H9 (cell line): ENCODE measurements at regions not wholly inside any gene's neighbourhood (a gene's known extent, or its start where the extent isn't known, plus 50 kb on each side); places are given as distances from the start of the nearest gene placed in this dataset.

Experiments
- DNase-seq: peaks from one replicate; pipeline ENCODE4 v3.0.0-alpha.2; 2017
- H2AFZ ChIP-seq: one replicate; pipeline ENCODE4 v1.6.1; 2013; ENCODE audit warnings: mild to moderate bottlenecking, low read length, control low read depth, moderate library complexity
- H2AK5ac ChIP-seq: 2 replicates; pipeline ENCODE4 v1.6.1; 2013; ENCODE audit warnings: low read length, control low read depth, mixed read lengths; ENCODE audit not compliant: insufficient read length
- H2BK120ac ChIP-seq: one replicate; pipeline ENCODE4 v1.6.1; 2013; ENCODE audit warnings: low read depth, mild to moderate bottlenecking, low read length, control low read depth, inconsistent platforms; ENCODE audit not compliant: poor library complexity, severe bottlenecking
- H2BK12ac ChIP-seq: 2 replicates; pipeline ENCODE4 v1.6.1; 2013; ENCODE audit warnings: low read length, control low read depth, mixed read lengths, low read depth; ENCODE audit not compliant: insufficient read length
- H2BK15ac ChIP-seq: 2 replicates; pipeline ENCODE4 v1.6.1; 2013; ENCODE audit warnings: low read depth, low read length, control low read depth
- H2BK20ac ChIP-seq: one replicate; pipeline ENCODE4 v1.6.1; 2013; ENCODE audit warnings: low read depth, mild to moderate bottlenecking, low read length, control low read depth, inconsistent platforms; ENCODE audit not compliant: poor library complexity, severe bottlenecking
- H2BK5ac ChIP-seq: 2 replicates; pipeline ENCODE4 v1.6.1; 2013; ENCODE audit warnings: low read length, control low read depth, mixed read lengths; ENCODE audit not compliant: insufficient read length
- H3K14ac ChIP-seq: 2 replicates; pipeline ENCODE4 v1.6.1; 2013; ENCODE audit warnings: low read length, control low read depth; ENCODE audit not compliant: insufficient read depth
- H3K18ac ChIP-seq: 2 replicates; pipeline ENCODE4 v1.6.1; 2013; ENCODE audit warnings: low read depth, mild to moderate bottlenecking, mixed read lengths, low read length, control low read depth; ENCODE audit not compliant: insufficient read length
- H3K23ac ChIP-seq: 2 replicates; pipeline ENCODE4 v1.6.1; 2013; ENCODE audit warnings: low read length, control low read depth, mixed read lengths, low read depth; ENCODE audit not compliant: insufficient read length
- H3K23me2 ChIP-seq: 2 replicates; pipeline ENCODE4 v1.6.1; 2013; ENCODE audit warnings: low read depth, mild to moderate bottlenecking, mixed read lengths, low read length, control low read depth; ENCODE audit not compliant: insufficient read length, poor library complexity, severe bottlenecking
- H3K27ac ChIP-seq: 2 replicates; pipeline ENCODE4 v1.5.1; 2013; ENCODE audit warnings: low read length, control low read depth, mixed read lengths, low read depth; ENCODE audit not compliant: insufficient read length
- H3K27me3 ChIP-seq: 2 replicates; pipeline ENCODE4 v1.6.1; 2013; ENCODE audit warnings: low read length, control low read depth, inconsistent platforms; ENCODE audit not compliant: insufficient read depth
- H3K4ac ChIP-seq: 2 replicates; pipeline ENCODE4 v1.6.1; 2013; ENCODE audit warnings: low read depth, mild to moderate bottlenecking, control low read depth, inconsistent platforms, low read length, moderate library complexity
- H3K4me1 ChIP-seq: 2 replicates; pipeline ENCODE4 v1.6.1; 2013; ENCODE audit warnings: low read length, control low read depth, inconsistent platforms; ENCODE audit not compliant: insufficient read depth
- H3K4me2 ChIP-seq: 2 replicates; pipeline ENCODE4 v1.6.1; 2013; ENCODE audit warnings: low read length, control low read depth, mixed read lengths; ENCODE audit not compliant: insufficient read length, insufficient read depth
- H3K56ac ChIP-seq: 2 replicates; pipeline ENCODE4 v1.6.1; 2013; ENCODE audit warnings: low read depth, mild to moderate bottlenecking, mixed read lengths, low read length, control low read depth; ENCODE audit not compliant: insufficient read length
- H3K79me1 ChIP-seq: 2 replicates; pipeline ENCODE4 v1.6.1; 2013; ENCODE audit warnings: low read depth, mild to moderate bottlenecking, moderate library complexity, low read length, control low read depth, inconsistent platforms; ENCODE audit not compliant: insufficient read depth, poor library complexity, severe bottlenecking
- H3K79me2 ChIP-seq: 2 replicates; pipeline ENCODE4 v1.6.1; 2013; ENCODE audit warnings: low read length, control low read depth, inconsistent platforms; ENCODE audit not compliant: insufficient read depth
- H3K9ac ChIP-seq: 2 replicates; pipeline ENCODE4 v1.6.1; 2013; ENCODE audit warnings: low read length, control low read depth, mixed read lengths; ENCODE audit not compliant: insufficient read length; ENCODE audit errors: extremely low read depth
- H3K9me3 ChIP-seq: one replicate; pipeline ENCODE4 v1.6.1; 2013; ENCODE audit warnings: low read depth, low read length, inconsistent platforms; ENCODE audit not compliant: control insufficient read depth
- H3T11ph ChIP-seq: one replicate; pipeline ENCODE4 v1.6.1; 2013; ENCODE audit warnings: mild to moderate bottlenecking, low read length, control low read depth, inconsistent platforms
- H4K20me1 ChIP-seq: one replicate; pipeline ENCODE4 v1.6.1; 2013; ENCODE audit not compliant: control insufficient read depth, insufficient read length, insufficient read depth
- H4K5ac ChIP-seq: 2 replicates; pipeline ENCODE4 v1.6.1; 2013; ENCODE audit warnings: low read depth, mild to moderate bottlenecking, mixed read lengths, low read length, control low read depth; ENCODE audit not compliant: insufficient read length
- H4K8ac ChIP-seq: replicated peaks from 2 replicates; pipeline ENCODE4 v1.6.1; 2013; ENCODE audit warnings: low read length, control low read depth, mixed read lengths, low read depth; ENCODE audit not compliant: insufficient read length
- H4K91ac ChIP-seq: 2 replicates; pipeline ENCODE4 v1.6.1; 2013; ENCODE audit warnings: low read depth, mild to moderate bottlenecking, moderate library complexity, mixed read lengths, low read length, control low read depth; ENCODE audit not compliant: insufficient read length
- H3K27ac Mint-ChIP-seq, 3 experiments: 2 replicates in 2 of 3; 3 replicates in 1 of 3; pipeline ENCODE4 v1.8.0; 2020 to 2021; ENCODE audit warnings: mixed read lengths in 3 of 3, mild to moderate bottlenecking in 1 of 3, moderate library complexity in 1 of 3
- H3K27me3 Mint-ChIP-seq: 2 replicates; pipeline ENCODE4 v1.8.0; 2021; ENCODE audit warnings: low read depth, mild to moderate bottlenecking, moderate library complexity, mixed read lengths
- H3K36me3 Mint-ChIP-seq, 3 experiments: 2 replicates in 2 of 3; 3 replicates in 1 of 3; pipeline ENCODE4 v1.8.0; 2020 to 2021; ENCODE audit warnings: low read depth in 3 of 3, mixed read lengths in 3 of 3; ENCODE audit not compliant: insufficient read depth in 1 of 3
- H3K4me1 Mint-ChIP-seq, 2 experiments: 2 replicates each; pipeline ENCODE4 v1.8.0; 2020; ENCODE audit warnings: mixed read lengths in 2 of 2
- H3K4me3 Mint-ChIP-seq, 2 experiments: 2 replicates in 1 of 2; 3 replicates in 1 of 2; pipeline ENCODE4 v1.8.0; 2020 to 2021; ENCODE audit warnings: mild to moderate bottlenecking in 2 of 2, mixed read lengths in 2 of 2, moderate library complexity in 1 of 2
- H3K9me3 Mint-ChIP-seq, 2 experiments: 2 replicates in 1 of 2; 3 replicates in 1 of 2; pipeline ENCODE4 v1.8.0; 2020; ENCODE audit warnings: mild to moderate bottlenecking in 2 of 2, mixed read lengths in 2 of 2, moderate library complexity in 1 of 2
- CTCF ChIP-seq: fragments of 200-600 bp; sonication (generic); conservative IDR thresholded peaks from 3 replicates; pipeline ENCODE4 v1.8.0; 2021; ENCODE audit warnings: antibody characterized with exemption, mild to moderate bottlenecking
- WGBS: extraction: QIAGEN DNeasy Blood & Tissue Kit; methylation state at CpG from one replicate; pipeline ENCODE4 v1.1.7; 2013; ENCODE audit warnings: missing lambda C conversion rate, low lambda C conversion rate, mixed read lengths; ENCODE audit not compliant: insufficient read length; ENCODE audit errors: extremely low coverage; 5-methylcytosine and 5-hydroxymethylcytosine counted together

- no peaks in the 10 kb centered on the region for H4K20me1 ChIP-seq
- Mint-ChIP-seq H3K27ac (0 out of 7 replicates have a peak overlapping the region, but pooled peaks of 1 of the 3 experiments have one; percentile 48), H3K27me3 (no peaks in the 10 kb centered on the region), H3K36me3 (no peaks in the 10 kb centered on the region), H3K9me3 (no peaks in the 10 kb centered on the region), H3K4me3 (no peak overlapping the region), H3K4me1 (peaks cover 3 to 9% of the 10 kb centered on the region in 2 experiments; a peak in 3 of 4 replicates)
- no peak overlapping the region for H2AFZ ChIP-seq
- no peak overlapping the region for H3K9ac ChIP-seq
- no peak overlapping the region for H2BK12ac ChIP-seq
- no peak overlapping the region for H3K14ac ChIP-seq
- H3K79me1 ChIP-seq, result no peaks in the 10 kb centered on the region
- no peak overlapping the region for H4K5ac ChIP-seq
- no peak overlapping the region for H2BK20ac ChIP-seq
- no peaks in the 10 kb centered on the region for H3K4me1 ChIP-seq
- no peak overlapping the region for H3K23ac ChIP-seq
- H3K4ac ChIP-seq, result no peak overlapping the region
- no peak overlapping the region for H3K27ac ChIP-seq
- no peak overlapping the region for H3K18ac ChIP-seq
- no CpG with 5 or more reads among the region's 1 CpG for WGBS
- H3T11ph ChIP-seq, result no peak overlapping the region
- H3K79me2 ChIP-seq, result no peaks in the 10 kb centered on the region
- DNase-seq, result no peak
- no peaks in the 10 kb centered on the region for H3K9me3 ChIP-seq
- H2BK120ac ChIP-seq, result no peak overlapping the region
- no peak for TF ChIP-seq CTCF
- H4K8ac ChIP-seq, result no peak overlapping the region
- no peaks in the 10 kb centered on the region for H3K23me2 ChIP-seq
- no peak overlapping the region for H2AK5ac ChIP-seq
- no peak overlapping the region for H3K4me2 ChIP-seq
- H2BK5ac ChIP-seq, result no peak overlapping the region
- H3K27me3 ChIP-seq, result no peaks in the 10 kb centered on the region
- no peak overlapping the region for H4K91ac ChIP-seq
- no peak overlapping the region for H2BK15ac ChIP-seq
- no peak overlapping the region for H3K56ac ChIP-seq
Observed at GRCh38 chr4:129353490-129353889, 257.5 kb downstream of the C4orf33 start.
